Type B pancreatic cell (in vitro differentiated cells): ENCODE measurements at regions not wholly inside any gene's neighbourhood (a gene's known extent, or its start where the extent isn't known, plus 50 kb on each side); places are given as distances from the start of the nearest gene placed in this dataset.

ENCODE experiments used
- DNase-seq: peaks from one replicate; pipeline ENCODE4 v3.0.0; 2021; ENCODE audit warnings: mixed read lengths; ENCODE audit not compliant: unreplicated experiment; ENCODE audit errors: extremely low spot score
- H3K27ac Mint-ChIP-seq: 2 replicates; pipeline ENCODE4 v1.8.0; 2021; ENCODE audit warnings: mild to moderate bottlenecking, mixed read lengths
- H3K27me3 Mint-ChIP-seq: 2 replicates; pipeline ENCODE4 v1.8.0; 2021; ENCODE audit warnings: mixed read lengths
- H3K36me3 Mint-ChIP-seq: 2 replicates; pipeline ENCODE4 v1.8.0; 2021; ENCODE audit warnings: mixed read lengths
- H3K4me1 Mint-ChIP-seq: one replicate; pipeline ENCODE4 v1.8.0; 2021; ENCODE audit warnings: mixed read lengths; ENCODE audit not compliant: unreplicated experiment
- H3K4me3 Mint-ChIP-seq: 2 replicates; pipeline ENCODE4 v1.8.0; 2021; ENCODE audit warnings: mild to moderate bottlenecking, mixed read lengths
- H3K9me3 Mint-ChIP-seq: 2 replicates; pipeline ENCODE4 v1.8.0; 2021; ENCODE audit warnings: mixed read lengths
- TF ChIP-seq, protein P1 (sequence below): fragments of 200-600 bp; sonication (generic); conservative IDR thresholded peaks from 2 replicates; pipeline ENCODE4 v1.5.0; 2021; ENCODE audit warnings: antibody characterized with exemption, mild to moderate bottlenecking

DNA sequence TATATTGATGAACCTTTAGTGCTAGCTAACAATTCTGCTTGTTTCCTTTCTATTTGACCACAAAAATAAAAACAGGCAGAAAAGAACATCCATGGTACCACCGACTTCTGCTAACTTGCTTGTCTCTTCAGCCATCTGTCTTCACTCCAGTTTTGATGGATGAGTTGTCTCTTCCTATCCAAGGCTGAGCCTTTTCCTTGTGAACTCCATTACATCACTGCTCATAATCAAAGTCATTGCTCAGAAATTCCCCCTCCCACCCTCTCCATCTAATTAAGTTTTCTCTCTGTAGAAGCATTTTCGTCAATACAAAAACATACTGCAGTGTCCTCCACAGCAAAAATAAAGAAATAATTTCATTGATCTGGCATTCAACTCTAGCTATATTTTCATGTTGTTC is 184.4 kb downstream of the SPCS3 start:
- DNase-seq: no peak
- Mint-ChIP-seq H3K27me3 (no peaks in the 10 kb centered on the region), H3K27ac (no peak overlapping the region), H3K4me1 (no peaks in the 10 kb centered on the region), H3K4me3 (no peak overlapping the region), H3K36me3 (no peaks in the 10 kb centered on the region), H3K9me3 (no peaks in the 10 kb centered on the region)
- TF ChIP-seq, protein P1, sequence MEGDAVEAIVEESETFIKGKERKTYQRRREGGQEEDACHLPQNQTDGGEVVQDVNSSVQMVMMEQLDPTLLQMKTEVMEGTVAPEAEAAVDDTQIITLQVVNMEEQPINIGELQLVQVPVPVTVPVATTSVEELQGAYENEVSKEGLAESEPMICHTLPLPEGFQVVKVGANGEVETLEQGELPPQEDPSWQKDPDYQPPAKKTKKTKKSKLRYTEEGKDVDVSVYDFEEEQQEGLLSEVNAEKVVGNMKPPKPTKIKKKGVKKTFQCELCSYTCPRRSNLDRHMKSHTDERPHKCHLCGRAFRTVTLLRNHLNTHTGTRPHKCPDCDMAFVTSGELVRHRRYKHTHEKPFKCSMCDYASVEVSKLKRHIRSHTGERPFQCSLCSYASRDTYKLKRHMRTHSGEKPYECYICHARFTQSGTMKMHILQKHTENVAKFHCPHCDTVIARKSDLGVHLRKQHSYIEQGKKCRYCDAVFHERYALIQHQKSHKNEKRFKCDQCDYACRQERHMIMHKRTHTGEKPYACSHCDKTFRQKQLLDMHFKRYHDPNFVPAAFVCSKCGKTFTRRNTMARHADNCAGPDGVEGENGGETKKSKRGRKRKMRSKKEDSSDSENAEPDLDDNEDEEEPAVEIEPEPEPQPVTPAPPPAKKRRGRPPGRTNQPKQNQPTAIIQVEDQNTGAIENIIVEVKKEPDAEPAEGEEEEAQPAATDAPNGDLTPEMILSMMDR: no peak

DNA sequence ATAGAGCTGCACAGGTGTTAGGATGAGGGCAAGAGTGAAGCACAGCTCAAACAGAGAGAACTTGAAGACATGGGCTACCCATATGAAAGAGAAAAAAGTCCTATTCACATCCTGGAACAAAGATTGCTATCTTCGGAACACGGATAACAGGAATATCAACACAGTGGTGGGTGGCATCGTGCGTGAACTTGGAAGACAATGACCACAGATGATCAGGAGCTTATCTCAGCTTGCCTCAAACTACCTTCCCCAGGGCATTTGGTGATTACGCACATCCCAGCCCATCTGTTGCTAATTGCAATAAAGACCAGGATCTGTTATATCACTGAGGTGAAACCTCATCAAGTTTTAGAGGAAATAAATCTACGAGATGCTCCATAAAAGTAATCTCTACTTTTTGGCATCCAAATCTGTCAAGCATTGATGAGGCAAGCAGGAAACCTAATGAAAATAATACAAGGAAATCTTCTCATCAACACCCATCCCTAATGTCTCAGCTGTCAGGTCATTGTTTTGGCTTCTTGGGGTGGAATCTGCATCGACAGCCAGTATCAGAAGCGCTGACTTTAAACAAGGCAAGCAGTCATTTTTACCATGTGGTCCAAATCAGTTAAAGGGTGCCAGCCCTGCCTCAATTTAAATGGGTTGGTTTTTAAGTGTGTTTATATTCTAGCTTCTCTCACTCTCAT is 188.2 kb downstream of the SPCS3 start:
- TF ChIP-seq, protein P1: no peak
- Mint-ChIP-seq H3K4me3 (no peak overlapping the region), H3K36me3 (no peaks in the 10 kb centered on the region), H3K27me3 (no peaks in the 10 kb centered on the region), H3K9me3 (no peaks in the 10 kb centered on the region), H3K4me1 (no peaks in the 10 kb centered on the region), H3K27ac (no peak overlapping the region)
- no peak for DNase-seq

DNA sequence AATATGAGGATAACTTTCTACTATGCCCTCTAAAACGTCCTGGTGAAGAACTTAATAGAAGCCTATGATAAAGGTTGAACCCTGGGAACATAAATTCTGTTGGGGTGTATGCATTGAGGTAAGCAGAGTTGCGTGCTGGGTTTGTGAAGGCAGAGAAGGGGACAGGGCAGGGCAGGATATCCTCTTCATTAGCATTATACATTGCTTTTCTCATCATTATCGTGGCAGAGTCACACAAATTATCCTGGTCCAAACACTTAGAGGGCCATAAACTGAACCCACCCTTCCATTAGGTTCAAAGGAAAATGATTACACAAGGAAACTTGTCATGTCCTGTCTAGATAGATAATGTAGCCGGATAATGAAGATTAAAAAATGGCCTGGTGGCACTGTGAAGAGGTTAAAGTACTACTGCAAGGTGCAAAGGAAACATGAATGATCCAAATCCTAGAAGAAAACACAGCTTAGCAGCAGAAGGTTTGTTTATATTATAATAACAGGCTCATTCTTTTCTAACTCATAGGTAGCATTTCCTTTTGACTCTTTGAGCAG is 189.1 kb downstream of the SPCS3 start:
- H3K4me1 Mint-ChIP-seq: no peaks in the 10 kb centered on the region
- H3K27me3 Mint-ChIP-seq: no peaks in the 10 kb centered on the region

DNA sequence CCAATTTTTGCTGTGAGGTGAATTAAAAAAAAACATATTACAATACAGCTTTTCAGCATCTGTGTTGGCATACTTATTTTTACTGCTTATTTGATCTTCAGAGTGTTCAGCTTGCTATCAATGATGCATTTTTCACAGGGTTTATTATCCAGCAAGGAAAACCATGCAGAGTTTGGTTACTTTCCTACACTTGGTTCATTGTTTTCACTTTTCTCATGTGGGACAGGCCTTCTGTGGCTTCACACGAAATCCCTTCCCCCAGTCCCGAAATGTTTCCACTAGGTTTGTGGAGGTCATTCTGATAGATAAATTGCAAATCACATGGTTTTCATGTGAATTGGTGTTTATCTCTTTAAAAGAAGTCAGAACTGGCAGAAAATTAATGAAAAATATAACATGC is 205.8 kb downstream of the SPCS3 start:
- TF ChIP-seq, protein P1: no peak
- Mint-ChIP-seq H3K27ac (no peak overlapping the region), H3K4me1 (peaks cover 15% of the 10 kb centered on the region), H3K9me3 (no peaks in the 10 kb centered on the region), H3K4me3 (no peak overlapping the region), H3K27me3 (peaks cover 9% of the 10 kb centered on the region), H3K36me3 (no peaks in the 10 kb centered on the region)
- DNase-seq: no peak

More for the DNA sequence above, 189.1 kb downstream of the SPCS3 start:
- no peak overlapping the region for H3K4me3 Mint-ChIP-seq
- DNase-seq: no peak
- no peaks in the 10 kb centered on the region for H3K9me3 Mint-ChIP-seq
- H3K27ac Mint-ChIP-seq: no peak overlapping the region
- TF ChIP-seq, protein P1: no peak
- no peaks in the 10 kb centered on the region for H3K36me3 Mint-ChIP-seq

DNA sequence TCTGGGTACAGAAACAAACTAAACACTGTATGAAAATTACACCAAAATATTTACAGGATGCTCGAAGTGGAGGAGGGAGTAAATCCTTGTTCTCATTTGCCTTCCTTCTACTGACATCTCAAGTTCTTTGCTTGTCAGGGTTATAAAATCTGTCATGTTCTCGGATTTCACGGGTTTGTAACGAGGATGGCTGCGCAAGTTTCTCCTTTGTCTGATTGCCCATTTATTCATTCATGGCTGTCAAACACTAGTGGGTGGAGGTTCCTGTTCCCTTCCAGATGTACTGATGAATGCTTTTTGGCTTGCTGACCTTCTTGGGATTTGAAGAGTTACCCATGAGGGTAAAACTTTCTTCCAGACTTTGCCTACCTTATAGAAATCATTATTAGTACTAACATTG is 206.9 kb downstream of the SPCS3 start:
- no peak for DNase-seq
- no peak overlapping the region for H3K4me3 Mint-ChIP-seq
- H3K27me3 Mint-ChIP-seq: peaks cover 17% of the 10 kb centered on the region
- no peak overlapping the region for H3K27ac Mint-ChIP-seq
- no peaks in the 10 kb centered on the region for H3K36me3 Mint-ChIP-seq
- H3K9me3 Mint-ChIP-seq: no peaks in the 10 kb centered on the region
- H3K4me1 Mint-ChIP-seq: peaks cover 15% of the 10 kb centered on the region
- TF ChIP-seq, protein P1: no peak
